K562 (cell line): ENCODE measurements at regions not wholly inside any gene's neighbourhood (a gene's known extent, or its start where the extent isn't known, plus 50 kb on each side); places are given as distances from the start of the nearest gene placed in this dataset.
"Not testable (repeated sequence)": the region's sequence is repeated elsewhere in the genome, so short reads cannot be mapped to it uniquely, and the experiment has no call there.

ENCODE experiments used
- ATAC-seq: fragments of 200-7000 bp; cut with Tn5 transposase; 3 replicates; pipeline ENCODE4 v1.9.1; 2020; ENCODE audit warnings: moderate library complexity
- BruUV-seq: library from RNA; stranded (reverse); fragments of 400-500 nt; replicated peaks from 2 replicates; lab custom pipeline; 2021; lab: Mats Ljungman, UMichigan
- CTCF ChIA-PET: fragments of 300-600 bp; formaldehyde crosslinking; extraction: SDS; loops from one replicate; lab custom pipeline; 2021; ENCODE audit warnings: low intra/inter-chr PET ratio; lab: Yijun Ruan, JAX
- POLR2A ChIA-PET: fragments of 300-600, 350-650 bp; sonication (Branson Sonifier 250); formaldehyde crosslinking; extraction: SDS; loops from one replicate; lab custom pipeline; 2021; ENCODE audit warnings: antibody characterized with exemption, inconsistent platforms; lab: Yijun Ruan, JAX
- DNase-seq, 4 experiments: peaks; one replicate each; pipeline versions ENCODE4 v3.0.0 to v3.0.0-alpha.2; 2011 to 2018; ENCODE audit warnings: low spot score in 3 of 4, mixed read lengths in 3 of 4; ENCODE audit errors: extremely low read depth in 1 of 4
- FAIRE-seq: peaks from 2 replicates; lab custom pipeline; 2011; peaks lifted over from hg19 to GRCh38; lab: Jason Lieb, UNC
- H2AFZ ChIP-seq: 2 replicates; pipeline ENCODE4 v1.6.0; 2011; ENCODE audit warnings: low read depth, low read length, control low read depth, inconsistent platforms
- H3K27ac ChIP-seq: fragments of 200-600 bp; 3 replicates; pipeline ENCODE4 v1.8.0; 2011; ENCODE audit warnings: low read depth, mild to moderate bottlenecking, control low read depth, inconsistent platforms, low read length, moderate library complexity, mixed read lengths; ENCODE audit errors: extremely low read depth
- H3K27me3 ChIP-seq, 2 experiments: fragments of 300-600 bp in 1 of 2; 2 replicates in 1 of 2; 3 replicates in 1 of 2; pipeline versions ENCODE4 v1.6.0 to v1.8.0; 2011; ENCODE audit warnings: inconsistent platforms in 2 of 2, low read length in 2 of 2, mild to moderate bottlenecking in 1 of 2, mixed read lengths in 1 of 2, moderate library complexity in 1 of 2; ENCODE audit not compliant: control insufficient read depth in 2 of 2, insufficient read depth in 2 of 2
- H3K36me3 ChIP-seq: fragments of 300-600 bp; 3 replicates; pipeline ENCODE4 v1.8.0; 2011; ENCODE audit warnings: mild to moderate bottlenecking, low read length, inconsistent platforms; ENCODE audit not compliant: control insufficient read depth, insufficient read depth
- H3K4me1 ChIP-seq, 2 experiments: fragments of 200-600 bp in 1 of 2; replicated peaks in 1 of 2; 2 replicates in 1 of 2; 3 replicates in 1 of 2; pipeline versions ENCODE4 v1.5.1 to v1.8.0; 2011; ENCODE audit warnings: inconsistent platforms in 2 of 2, low read length in 2 of 2, mild to moderate bottlenecking in 1 of 2, mixed read lengths in 1 of 2, moderate library complexity in 1 of 2; ENCODE audit not compliant: control insufficient read depth in 2 of 2, insufficient read depth in 2 of 2
- H3K4me2 ChIP-seq: 2 replicates; pipeline ENCODE4 v1.6.1; 2011; ENCODE audit warnings: low read length, control low read depth, inconsistent platforms, mixed read lengths; ENCODE audit not compliant: insufficient read depth
- H3K4me3 ChIP-seq: fragments of 200-600 bp; sonication (generic), shearing (Covaris generic); 2 replicates; pipeline ENCODE4 v1.5.1; 2016; ENCODE audit warnings: control low read depth, inconsistent platforms
- H3K79me2 ChIP-seq: fragments of 200-600 bp; 3 replicates; pipeline ENCODE4 v1.8.0; 2011; ENCODE audit warnings: low read length, inconsistent platforms; ENCODE audit not compliant: control insufficient read depth, insufficient read depth
- H3K9ac ChIP-seq, 2 experiments: 2 replicates each; pipeline versions ENCODE4 v1.6.0 to v1.6.1; 2011; ENCODE audit warnings: low read depth in 2 of 2, low read length in 2 of 2, control low read depth in 1 of 2, inconsistent platforms in 1 of 2, mild to moderate bottlenecking in 1 of 2, mixed read lengths in 1 of 2; ENCODE audit not compliant: insufficient read depth in 1 of 2
- H3K9me1 ChIP-seq: one replicate; pipeline ENCODE4 v1.6.0; 2011; ENCODE audit warnings: inconsistent platforms, mild to moderate bottlenecking, low read length, moderate library complexity; ENCODE audit not compliant: control insufficient read depth, insufficient read depth
- H3K9me3 ChIP-seq: replicated peaks from 2 replicates; pipeline ENCODE4 v1.5.1; 2011; ENCODE audit warnings: low read depth, low read length, inconsistent platforms; ENCODE audit not compliant: control insufficient read depth, insufficient read depth
- H4K20me1 ChIP-seq: replicated peaks from 2 replicates; pipeline ENCODE4 v1.6.1; 2011; ENCODE audit warnings: low read length, inconsistent platforms, mixed read lengths; ENCODE audit not compliant: control insufficient read depth, insufficient read depth
- DPF2 ChIP-seq: fragments of 450-650 bp; IDR thresholded peaks from 2 replicates; pipeline ENCODE4 v1.6.1; 2016
- EGR1 ChIP-seq: fragments of 450-650 bp; conservative IDR thresholded peaks from 2 replicates; pipeline ENCODE4 v1.6.1; 2017; ENCODE audit warnings: mild to moderate bottlenecking
- MCM3 ChIP-seq: fragments of 450-650 bp; IDR thresholded peaks from 2 replicates; pipeline ENCODE4 v1.6.1; 2016
- MECOM ChIP-seq: fragments of 250-450 bp; sonication (Bioruptor Pico); IDR thresholded peaks from 2 replicates; pipeline ENCODE4 v1.8.0; 2022; ENCODE audit warnings: inconsistent platforms
- PHF8 ChIP-seq: fragments of 200-600 bp; sonication (generic); IDR thresholded peaks from 2 replicates; pipeline ENCODE4 v1.6.1; 2012; ENCODE audit warnings: mixed run types, mild to moderate bottlenecking, inconsistent platforms, low read length, moderate library complexity, borderline replicate concordance
- PTTG1 ChIP-seq: fragments of 450-650 bp; IDR thresholded peaks from 2 replicates; pipeline ENCODE4 v1.6.1; 2016; ENCODE audit warnings: low read depth, mild to moderate bottlenecking, missing genetic modification characterization, missing compliant biosample characterization
- TRIM24 ChIP-seq, 2 experiments: fragments of 450-650 bp; IDR thresholded peaks; 2 replicates each; pipeline ENCODE4 v1.6.1; 2016
- ZFP30 ChIP-seq: fragments of 250-450 bp; sonication (Bioruptor Pico); IDR thresholded peaks from 2 replicates; pipeline ENCODE4 v1.8.0; 2022; ENCODE audit warnings: moderate library complexity, mild to moderate bottlenecking, inconsistent platforms, borderline replicate concordance
- WGBS: fragments of 100-300 bp; shearing (Covaris generic); methylation state at CpG from one replicate; pipeline ENCODE4 v1.1.6; 2016; ENCODE audit warnings: low coverage, mixed read lengths; ENCODE audit not compliant: insufficient coverage; ENCODE audit errors: missing lambda C conversion rate; 5-methylcytosine and 5-hydroxymethylcytosine counted together
- in situ Hi-C: fragments of 300-500 bp; cut with MboI; formaldehyde crosslinking; loops from 4 replicates; pipeline ENCODE4 v1.15.0; 2018; ENCODE audit warnings: inconsistent platforms, mixed read lengths
- intact Hi-C: fragments of 100-400 bp; cut with micrococcal nuclease; formaldehyde crosslinking; loops from 2 replicates; pipeline ENCODE4 v1.14.2; 2022
- TF ChIP-seq, protein P1 (sequence below), 2 experiments: fragments of 450-650 bp; IDR thresholded peaks; 2 replicates each; pipeline ENCODE4 v1.6.1; 2018; ENCODE audit warnings: mild to moderate bottlenecking in 2 of 2, low read depth in 1 of 2; ENCODE audit not compliant: partially characterized antibody in 2 of 2

DNA sequence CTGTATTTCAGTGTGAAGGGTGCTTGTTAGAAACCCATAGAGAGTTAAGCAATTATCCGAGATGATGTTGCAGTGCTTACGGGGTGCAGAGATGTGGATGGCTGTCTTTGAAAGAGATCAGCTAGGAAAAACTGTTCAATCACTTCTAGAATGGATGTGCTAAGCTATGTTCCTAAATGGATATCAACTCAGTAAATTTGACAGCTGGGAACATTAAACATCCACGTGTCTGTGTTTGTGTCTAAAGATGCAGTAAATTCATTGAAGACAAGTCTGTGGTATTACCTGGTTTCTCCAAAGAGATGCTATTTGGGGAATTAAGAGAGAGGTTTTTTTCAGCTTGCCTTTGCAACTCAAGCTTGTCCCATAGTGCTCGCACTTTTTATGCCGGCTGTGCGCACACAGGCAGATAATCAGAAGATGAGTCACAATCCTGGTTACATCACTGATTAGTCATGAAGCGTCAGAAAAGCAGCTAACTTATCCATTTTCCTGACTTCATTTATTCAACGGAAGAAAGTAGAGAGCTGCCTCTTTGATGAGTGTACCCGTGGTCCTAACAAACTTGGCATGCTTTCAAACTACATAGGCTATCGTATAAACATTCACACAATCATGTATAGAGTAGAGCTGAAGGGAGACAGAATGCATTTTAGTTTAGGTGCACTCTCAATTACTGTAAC is 691.7 kb upstream of the SLC35B3 start:
- POLR2A ChIA-PET, result no interaction called here
- 3% methylated on average over 10 of the region's 10 CpGs for WGBS

DNA sequence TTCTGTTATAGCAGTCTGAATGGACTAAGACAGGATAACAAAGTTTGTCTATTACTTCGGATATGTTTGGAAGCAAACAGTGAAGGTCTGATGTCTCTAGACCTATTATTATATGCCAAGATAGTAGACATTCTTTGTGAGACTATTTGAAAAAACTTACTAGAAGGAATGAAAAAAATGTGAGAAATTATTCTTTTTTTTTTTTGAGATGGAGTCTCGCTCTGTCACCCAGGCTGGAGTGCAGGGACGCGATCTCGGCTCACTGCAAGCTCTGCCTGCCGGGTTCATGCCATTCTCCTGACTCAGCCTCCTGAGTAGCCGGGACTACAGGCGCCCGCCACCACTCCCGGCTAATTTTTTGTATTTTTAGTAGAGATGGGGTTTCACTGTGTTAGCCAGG is 690.7 kb upstream of the SLC35B3 start:
- H3K4me2 ChIP-seq, intact Hi-C loops, H3K4me3 ChIP-seq, H3K9me1 ChIP-seq, DNase-seq, FAIRE-seq, H4K20me1 ChIP-seq, H3K36me3 ChIP-seq, H3K79me2 ChIP-seq, H2AFZ ChIP-seq, in situ Hi-C loops, H3K4me1 ChIP-seq, ATAC-seq, CTCF ChIA-PET, H3K27me3 ChIP-seq, POLR2A ChIA-PET, BruUV-seq, H3K9ac ChIP-seq, H3K27ac ChIP-seq, H3K9me3 ChIP-seq: not testable (repeated sequence)
- under 1% methylated on average over 9 of the region's 10 CpGs for WGBS

More for the DNA sequence above, 691.7 kb upstream of the SLC35B3 start:
- no peak for DNase-seq
- no peak for FAIRE-seq
- Histone ChIP-seq H3K9ac (no peak overlapping the region), H2AFZ (no peak overlapping the region), H3K36me3 (no peaks in the 10 kb centered on the region), H3K27ac (no peak overlapping the region), H4K20me1 (no peaks in the 10 kb centered on the region), H3K4me2 (no peak overlapping the region), H3K27me3 (no peaks in the 10 kb centered on the region), H3K9me3 (no peaks in the 10 kb centered on the region; the same call in 1 of the 2 replicates), H3K79me2 (no peaks in the 10 kb centered on the region), H3K9me1 (no peaks in the 10 kb centered on the region), H3K4me1 (no peaks in the 10 kb centered on the region)
- in situ Hi-C loops, result no loop called here
- intact Hi-C loops, result no loop called here
- ATAC-seq, result no peak
- BruUV-seq, result no TSS peak
- TF ChIP-seq MCM3 (no peak), DPF2 (no peak), EGR1 (no peak), MECOM (CRISPR knock-in tag) (no peak), TRIM24 (IDR thresholded peaks at IDR 0.05) (no peak), ZFP30 (CRISPR knock-in tag) (no peak), PTTG1 (tag) (no peak), PHF8 (no peak)
- TF ChIP-seq, protein P1, sequence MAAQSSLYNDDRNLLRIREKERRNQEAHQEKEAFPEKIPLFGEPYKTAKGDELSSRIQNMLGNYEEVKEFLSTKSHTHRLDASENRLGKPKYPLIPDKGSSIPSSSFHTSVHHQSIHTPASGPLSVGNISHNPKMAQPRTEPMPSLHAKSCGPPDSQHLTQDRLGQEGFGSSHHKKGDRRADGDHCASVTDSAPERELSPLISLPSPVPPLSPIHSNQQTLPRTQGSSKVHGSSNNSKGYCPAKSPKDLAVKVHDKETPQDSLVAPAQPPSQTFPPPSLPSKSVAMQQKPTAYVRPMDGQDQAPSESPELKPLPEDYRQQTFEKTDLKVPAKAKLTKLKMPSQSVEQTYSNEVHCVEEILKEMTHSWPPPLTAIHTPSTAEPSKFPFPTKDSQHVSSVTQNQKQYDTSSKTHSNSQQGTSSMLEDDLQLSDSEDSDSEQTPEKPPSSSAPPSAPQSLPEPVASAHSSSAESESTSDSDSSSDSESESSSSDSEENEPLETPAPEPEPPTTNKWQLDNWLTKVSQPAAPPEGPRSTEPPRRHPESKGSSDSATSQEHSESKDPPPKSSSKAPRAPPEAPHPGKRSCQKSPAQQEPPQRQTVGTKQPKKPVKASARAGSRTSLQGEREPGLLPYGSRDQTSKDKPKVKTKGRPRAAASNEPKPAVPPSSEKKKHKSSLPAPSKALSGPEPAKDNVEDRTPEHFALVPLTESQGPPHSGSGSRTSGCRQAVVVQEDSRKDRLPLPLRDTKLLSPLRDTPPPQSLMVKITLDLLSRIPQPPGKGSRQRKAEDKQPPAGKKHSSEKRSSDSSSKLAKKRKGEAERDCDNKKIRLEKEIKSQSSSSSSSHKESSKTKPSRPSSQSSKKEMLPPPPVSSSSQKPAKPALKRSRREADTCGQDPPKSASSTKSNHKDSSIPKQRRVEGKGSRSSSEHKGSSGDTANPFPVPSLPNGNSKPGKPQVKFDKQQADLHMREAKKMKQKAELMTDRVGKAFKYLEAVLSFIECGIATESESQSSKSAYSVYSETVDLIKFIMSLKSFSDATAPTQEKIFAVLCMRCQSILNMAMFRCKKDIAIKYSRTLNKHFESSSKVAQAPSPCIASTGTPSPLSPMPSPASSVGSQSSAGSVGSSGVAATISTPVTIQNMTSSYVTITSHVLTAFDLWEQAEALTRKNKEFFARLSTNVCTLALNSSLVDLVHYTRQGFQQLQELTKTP (IDR thresholded peaks at IDR 0.05; ENCODE audit: low read depth in 1 of 2, partially characterized antibody in 2 of 2), result no peak
- TF ChIP-seq, all 486 proteins: peak for 0
- CTCF ChIA-PET, result no interaction called here
- no peak overlapping the region for H3K4me3 ChIP-seq
